ENCODE measurements at regions not wholly inside any gene's neighbourhood (a gene's known extent, or its start where the extent isn't known, plus 50 kb on each side); places are given as distances from the start of the nearest gene placed in this dataset.

- TF ChIP-seq MAX (IDR thresholded peaks at IDR 0.05; ENCODE audit: low read depth, low read length) (no peak), CTCF (IDR thresholded peaks at IDR 0.05; ENCODE audit: low read depth, low read length) (no peak)
Measured at GRCh38 chr6:90807791-90808701, 221.2 kb upstream of the MAP3K7 start.
